IMR-90 (cell line): ENCODE measurements at regions not wholly inside any gene's neighbourhood (a gene's known extent, or its start where the extent isn't known, plus 50 kb on each side); places are given as distances from the start of the nearest gene placed in this dataset.

Source experiments
- CEBPB ChIP-seq: IDR thresholded peaks from 2 replicates; pipeline ENCODE4 v1.6.1; 2012; ENCODE audit warnings: low read depth, low read length, improper control_type of control experiment
- CHD1 ChIP-seq: IDR thresholded peaks from 2 replicates; pipeline ENCODE4 v1.6.1; 2012; ENCODE audit warnings: low read depth, low read length, improper control_type of control experiment
- FOS ChIP-seq: fragments of 150-350 bp; IDR thresholded peaks from 2 replicates; pipeline ENCODE4 v1.6.1; 2016; ENCODE audit warnings: low read depth, low read length
- MAZ ChIP-seq: IDR thresholded peaks from 2 replicates; pipeline ENCODE4 v1.6.1; 2012; ENCODE audit warnings: low read depth, mild to moderate bottlenecking, low read length, improper control_type of control experiment, moderate library complexity, borderline replicate concordance
- MXI1 ChIP-seq: IDR thresholded peaks from 2 replicates; pipeline ENCODE4 v1.6.1; 2012; ENCODE audit warnings: low read depth, mild to moderate bottlenecking, low read length, moderate library complexity, borderline replicate concordance
- NFE2L2 ChIP-seq: fragments of 150-350 bp; IDR thresholded peaks from 2 replicates; pipeline ENCODE4 v1.6.1; 2016; ENCODE audit warnings: low read depth, mild to moderate bottlenecking, low read length
- POLR2A ChIP-seq: IDR thresholded peaks from 2 replicates; pipeline ENCODE4 v1.6.1; 2012; ENCODE audit warnings: mild to moderate bottlenecking, low read depth, low read length
- RAD21 ChIP-seq: IDR thresholded peaks from 2 replicates; pipeline ENCODE4 v1.6.1; 2012; ENCODE audit warnings: low read length, improper control_type of control experiment
- RCOR1 ChIP-seq: IDR thresholded peaks from 2 replicates; pipeline ENCODE4 v1.6.1; 2012; ENCODE audit warnings: mild to moderate bottlenecking, low read length, improper control_type of control experiment; ENCODE audit not compliant: insufficient replicate concordance
- RFX5 ChIP-seq: IDR thresholded peaks from 2 replicates; pipeline ENCODE4 v1.8.0; 2012; ENCODE audit warnings: low read depth, mild to moderate bottlenecking, low read length, moderate library complexity
- SMC3 ChIP-seq: fragments of 150-350 bp; IDR thresholded peaks from 2 replicates; pipeline ENCODE4 v1.6.1; 2016; ENCODE audit warnings: low read depth, mild to moderate bottlenecking, antibody characterized with exemption, low read length, moderate library complexity
- TF ChIP-seq, protein P1 (sequence below): conservative IDR thresholded peaks from 2 replicates; pipeline ENCODE4 v1.5.1; 2012; ENCODE audit warnings: mild to moderate bottlenecking, low read depth, low read length, improper control_type of control experiment
- TF ChIP-seq, protein P2 (sequence below): fragments of 150-350 bp; IDR thresholded peaks from 2 replicates; pipeline ENCODE4 v1.6.1; 2017; ENCODE audit warnings: mild to moderate bottlenecking, antibody characterized with exemption, low read length, low read depth
- TF ChIP-seq, protein P3 (sequence below): fragments of 150-350 bp; IDR thresholded peaks from 2 replicates; pipeline ENCODE4 v1.6.1; 2016; ENCODE audit warnings: low read depth, mild to moderate bottlenecking, low read length, moderate library complexity, borderline replicate concordance

DNA sequence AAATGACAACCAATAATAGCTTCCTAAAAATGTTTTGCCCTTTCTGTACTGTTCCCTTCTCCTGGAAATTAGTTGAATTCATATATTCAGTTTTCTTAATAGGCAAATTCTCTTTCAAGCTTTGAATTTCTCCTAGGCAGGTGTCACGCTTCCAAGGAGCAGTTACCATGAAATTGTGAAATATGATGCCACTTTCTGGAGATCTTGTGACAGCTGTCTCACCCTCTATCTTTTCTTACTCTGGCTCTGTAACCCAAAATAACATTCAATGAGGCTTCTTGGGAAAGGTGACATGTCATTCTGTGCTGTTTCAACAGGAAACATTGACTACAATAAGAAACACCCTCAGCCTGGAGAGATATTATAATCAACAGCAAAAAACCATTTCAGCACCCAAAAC lies 80.3 kb upstream of the MRI1 start:
- TF ChIP-seq, protein P1, sequence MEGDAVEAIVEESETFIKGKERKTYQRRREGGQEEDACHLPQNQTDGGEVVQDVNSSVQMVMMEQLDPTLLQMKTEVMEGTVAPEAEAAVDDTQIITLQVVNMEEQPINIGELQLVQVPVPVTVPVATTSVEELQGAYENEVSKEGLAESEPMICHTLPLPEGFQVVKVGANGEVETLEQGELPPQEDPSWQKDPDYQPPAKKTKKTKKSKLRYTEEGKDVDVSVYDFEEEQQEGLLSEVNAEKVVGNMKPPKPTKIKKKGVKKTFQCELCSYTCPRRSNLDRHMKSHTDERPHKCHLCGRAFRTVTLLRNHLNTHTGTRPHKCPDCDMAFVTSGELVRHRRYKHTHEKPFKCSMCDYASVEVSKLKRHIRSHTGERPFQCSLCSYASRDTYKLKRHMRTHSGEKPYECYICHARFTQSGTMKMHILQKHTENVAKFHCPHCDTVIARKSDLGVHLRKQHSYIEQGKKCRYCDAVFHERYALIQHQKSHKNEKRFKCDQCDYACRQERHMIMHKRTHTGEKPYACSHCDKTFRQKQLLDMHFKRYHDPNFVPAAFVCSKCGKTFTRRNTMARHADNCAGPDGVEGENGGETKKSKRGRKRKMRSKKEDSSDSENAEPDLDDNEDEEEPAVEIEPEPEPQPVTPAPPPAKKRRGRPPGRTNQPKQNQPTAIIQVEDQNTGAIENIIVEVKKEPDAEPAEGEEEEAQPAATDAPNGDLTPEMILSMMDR: no peak
- TF ChIP-seq, protein P2, sequence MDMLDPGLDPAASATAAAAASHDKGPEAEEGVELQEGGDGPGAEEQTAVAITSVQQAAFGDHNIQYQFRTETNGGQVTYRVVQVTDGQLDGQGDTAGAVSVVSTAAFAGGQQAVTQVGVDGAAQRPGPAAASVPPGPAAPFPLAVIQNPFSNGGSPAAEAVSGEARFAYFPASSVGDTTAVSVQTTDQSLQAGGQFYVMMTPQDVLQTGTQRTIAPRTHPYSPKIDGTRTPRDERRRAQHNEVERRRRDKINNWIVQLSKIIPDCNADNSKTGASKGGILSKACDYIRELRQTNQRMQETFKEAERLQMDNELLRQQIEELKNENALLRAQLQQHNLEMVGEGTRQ: no peak
- TF ChIP-seq CEBPB (no peak), FOS (no peak), POLR2A (no peak), SMC3 (no peak), RFX5 (no peak), MAZ (no peak), RAD21 (no peak), MXI1 (no peak), NFE2L2 (no peak), RCOR1 (no peak), CHD1 (no peak)
- TF ChIP-seq, protein P3, sequence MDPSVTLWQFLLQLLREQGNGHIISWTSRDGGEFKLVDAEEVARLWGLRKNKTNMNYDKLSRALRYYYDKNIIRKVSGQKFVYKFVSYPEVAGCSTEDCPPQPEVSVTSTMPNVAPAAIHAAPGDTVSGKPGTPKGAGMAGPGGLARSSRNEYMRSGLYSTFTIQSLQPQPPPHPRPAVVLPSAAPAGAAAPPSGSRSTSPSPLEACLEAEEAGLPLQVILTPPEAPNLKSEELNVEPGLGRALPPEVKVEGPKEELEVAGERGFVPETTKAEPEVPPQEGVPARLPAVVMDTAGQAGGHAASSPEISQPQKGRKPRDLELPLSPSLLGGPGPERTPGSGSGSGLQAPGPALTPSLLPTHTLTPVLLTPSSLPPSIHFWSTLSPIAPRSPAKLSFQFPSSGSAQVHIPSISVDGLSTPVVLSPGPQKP: no peak
